Gastroesophageal sphincter (tissue), 4 donors: ENCODE measurements at regions not wholly inside any gene's neighbourhood (a gene's known extent, or its start where the extent isn't known, plus 50 kb on each side); places are given as distances from the start of the nearest gene placed in this dataset.
"Not testable (repeated sequence)": the region's sequence is repeated elsewhere in the genome, so short reads cannot be mapped to it uniquely, and the experiment has no call there.

Experiments
- ATAC-seq: fragments of 150-250 bp; one replicate; pipeline ENCODE4 v1.9.1; 2016; ENCODE audit warnings: mild to moderate bottlenecking, moderate library complexity
- H3K27ac ChIP-seq, 4 donors: fragments of 200-600 bp; sonication (generic) in 3 of 4; 1 replicate in 3 of 4; 2 replicates in 1 of 4; pipeline ENCODE4 v1.5.1; 2016 to 2019
- H3K27me3 ChIP-seq: fragments of 200-600 bp; sonication (generic); one replicate; pipeline ENCODE4 v1.5.1; 2019
- H3K36me3 ChIP-seq, 2 donors: fragments of 200-600 bp; sonication (generic); one replicate each; pipeline ENCODE4 v1.5.1; 2019; ENCODE audit warnings: control low read depth in 1 of 2
- H3K4me1 ChIP-seq, 3 donors: fragments of 200-600 bp; sonication (generic); 1 replicate in 2 of 3; 2 replicates in 1 of 3; pipeline ENCODE4 v1.5.1; 2016 to 2019; ENCODE audit warnings: control low read depth in 2 of 3
- H3K4me3 ChIP-seq, 2 donors: fragments of 200-600 bp; sonication (generic); one replicate each; pipeline ENCODE4 v1.5.1; 2019; ENCODE audit warnings: mild to moderate bottlenecking in 1 of 2, moderate library complexity in 1 of 2
- H3K9me3 ChIP-seq, 3 donors: fragments of 200-600 bp; sonication (generic); one replicate each; pipeline ENCODE4 v1.5.1; 2017 to 2019; ENCODE audit warnings: control low read depth in 2 of 3
- EP300 ChIP-seq: sonication (generic); formaldehyde crosslinking; IDR thresholded peaks from one replicate; pipeline ENCODE4 v1.6.1; 2017; ENCODE audit warnings: antibody characterized with exemption, mild to moderate bottlenecking
- POLR2A ChIP-seq, 2 donors: fragments of 450-650 bp; IDR thresholded peaks; one replicate each; pipeline ENCODE4 v1.6.1; 2017; ENCODE audit warnings: antibody characterized with exemption in 2 of 2, mild to moderate bottlenecking in 2 of 2, moderate library complexity in 1 of 2
- POLR2AphosphoS5 ChIP-seq: sonication (generic); formaldehyde crosslinking; IDR thresholded peaks from one replicate; pipeline ENCODE4 v1.6.1; 2017; ENCODE audit warnings: antibody characterized with exemption
- WGBS, 2 donors: methylation state at CpG; one replicate each; pipeline ENCODE4 v1.1.5; 2018; ENCODE audit warnings: low coverage in 1 of 2; 5-methylcytosine and 5-hydroxymethylcytosine counted together
- TF ChIP-seq, protein P1 (sequence below), 4 experiments: fragments of 200-600 bp in 2 of 4; fragments of 450-650 bp in 2 of 4; sonication (generic) in 1 of 4; IDR thresholded peaks; one replicate each; pipeline ENCODE4 v1.5.1; 2017 to 2019; ENCODE audit warnings: antibody characterized with exemption in 4 of 4, mild to moderate bottlenecking in 2 of 4, moderate library complexity in 2 of 4

DNA sequence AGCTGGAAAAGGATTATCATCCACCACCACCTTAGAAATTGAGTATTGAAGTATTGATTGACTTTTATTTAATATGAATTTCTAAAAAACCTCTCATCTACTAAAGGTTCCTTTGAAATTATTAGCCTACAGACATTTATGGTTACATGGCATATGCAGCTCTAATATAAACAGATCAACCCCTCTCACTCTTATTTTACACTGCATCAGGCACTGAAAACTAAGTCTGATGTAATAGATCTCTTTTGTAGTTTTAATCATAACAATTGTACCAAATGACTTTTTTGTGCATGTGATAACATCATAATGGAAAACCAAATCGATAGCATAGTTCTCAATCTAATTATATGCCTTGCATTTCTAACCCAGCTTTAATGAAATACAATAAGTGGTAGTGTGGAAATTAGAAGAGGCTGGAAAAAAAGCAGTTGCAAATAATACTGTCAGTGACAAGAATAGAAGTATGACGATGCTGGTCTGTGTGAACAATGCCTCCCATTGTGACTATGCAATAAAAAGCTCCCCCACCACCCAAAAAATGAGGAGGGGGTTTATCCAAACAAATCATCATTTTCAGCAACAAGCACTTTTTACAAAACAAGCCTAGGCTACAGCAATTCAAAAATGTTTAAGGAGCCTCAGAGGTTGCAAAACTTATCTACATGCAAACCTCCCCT lies 426.5 kb upstream of the NFIA start:
- 50 to 60% methylated on average over 1 to 2 of the region's 2 CpGs for WGBS, 2 donors

DNA sequence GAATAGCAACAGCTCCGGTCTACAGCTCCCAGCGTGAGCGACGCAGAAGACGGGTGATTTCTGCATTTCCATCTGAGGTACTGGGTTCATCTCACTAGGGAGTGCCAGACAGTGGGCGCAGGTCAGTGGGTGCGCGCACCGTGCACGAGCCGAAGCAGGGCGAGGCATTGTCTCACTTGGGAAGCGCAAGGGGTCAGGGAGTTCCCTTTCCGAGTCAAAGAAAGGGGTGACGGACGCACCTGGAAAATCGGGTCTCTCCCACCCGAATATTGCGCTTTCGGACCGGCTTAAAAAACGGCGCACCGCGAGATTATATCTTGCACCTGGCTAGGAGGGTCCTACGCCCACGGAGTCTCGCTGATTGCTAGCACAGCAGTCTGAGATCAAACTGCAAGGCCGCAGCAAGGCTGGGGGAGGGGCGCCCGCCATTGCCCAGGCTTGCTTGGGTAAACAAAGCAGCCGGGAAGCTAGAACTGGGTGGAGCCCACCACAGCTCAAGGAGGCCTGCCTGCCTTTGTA lies 442.3 kb upstream of the NFIA start:
- WGBS, 2 donors: 89 to 93% methylated on average over 15 to 18 of the region's 32 CpGs

More for the DNA sequence above, 426.5 kb upstream of the NFIA start:
- Histone ChIP-seq H3K36me3 (no peaks in the 10 kb centered on the region), H3K4me1 (no peaks in the 10 kb centered on the region), H3K27ac (no peak overlapping the region), H3K4me3 (no peak overlapping the region), H3K27me3 (no peaks in the 10 kb centered on the region), H3K9me3 (peaks cover 0 to 8% (median 0%) of the 10 kb centered on the region in 3 donors)
- TF ChIP-seq, protein P1, sequence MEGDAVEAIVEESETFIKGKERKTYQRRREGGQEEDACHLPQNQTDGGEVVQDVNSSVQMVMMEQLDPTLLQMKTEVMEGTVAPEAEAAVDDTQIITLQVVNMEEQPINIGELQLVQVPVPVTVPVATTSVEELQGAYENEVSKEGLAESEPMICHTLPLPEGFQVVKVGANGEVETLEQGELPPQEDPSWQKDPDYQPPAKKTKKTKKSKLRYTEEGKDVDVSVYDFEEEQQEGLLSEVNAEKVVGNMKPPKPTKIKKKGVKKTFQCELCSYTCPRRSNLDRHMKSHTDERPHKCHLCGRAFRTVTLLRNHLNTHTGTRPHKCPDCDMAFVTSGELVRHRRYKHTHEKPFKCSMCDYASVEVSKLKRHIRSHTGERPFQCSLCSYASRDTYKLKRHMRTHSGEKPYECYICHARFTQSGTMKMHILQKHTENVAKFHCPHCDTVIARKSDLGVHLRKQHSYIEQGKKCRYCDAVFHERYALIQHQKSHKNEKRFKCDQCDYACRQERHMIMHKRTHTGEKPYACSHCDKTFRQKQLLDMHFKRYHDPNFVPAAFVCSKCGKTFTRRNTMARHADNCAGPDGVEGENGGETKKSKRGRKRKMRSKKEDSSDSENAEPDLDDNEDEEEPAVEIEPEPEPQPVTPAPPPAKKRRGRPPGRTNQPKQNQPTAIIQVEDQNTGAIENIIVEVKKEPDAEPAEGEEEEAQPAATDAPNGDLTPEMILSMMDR (IDR thresholded peaks at IDR 0.05): no peak
- TF ChIP-seq POLR2AphosphoS5: no peak
- TF ChIP-seq EP300: no peak
- no peak for TF ChIP-seq POLR2A (IDR thresholded peaks at IDR 0.05)
- no peak for ATAC-seq

DNA sequence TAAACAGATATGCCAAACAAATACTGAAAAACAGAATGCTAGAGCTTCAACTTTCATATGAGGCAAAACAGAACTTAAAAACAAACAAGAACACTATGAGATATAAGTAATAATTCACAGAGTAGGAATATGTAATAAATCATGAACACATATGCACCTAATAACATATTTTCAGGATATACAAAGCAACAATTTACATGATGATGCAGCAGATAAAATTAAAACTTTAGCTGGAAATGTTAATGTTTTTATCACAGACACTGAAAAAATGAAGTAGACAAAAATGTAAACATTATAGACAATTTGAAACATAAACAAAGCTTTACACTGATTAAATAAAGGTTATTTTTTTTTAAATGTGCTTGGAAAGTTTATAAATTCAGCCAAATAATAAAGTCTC lies 443.1 kb upstream of the NFIA start:
- H3K9me3 ChIP-seq: no peaks in the 10 kb centered on the region
- H3K27ac ChIP-seq: no peak overlapping the region
- no peaks in the 10 kb centered on the region for H3K4me1 ChIP-seq
- no peaks in the 10 kb centered on the region for H3K36me3 ChIP-seq
- no peak overlapping the region for H3K4me3 ChIP-seq
- no peak for ATAC-seq
- TF ChIP-seq, protein P1 (IDR thresholded peaks at IDR 0.05): no peak
- no peak for TF ChIP-seq EP300
- no peak for TF ChIP-seq POLR2AphosphoS5
- no peak for TF ChIP-seq POLR2A (IDR thresholded peaks at IDR 0.05)
- H3K27me3 ChIP-seq: no peaks in the 10 kb centered on the region

More for the DNA sequence above, 442.3 kb upstream of the NFIA start:
- H3K4me1 ChIP-seq, H3K36me3 ChIP-seq, ATAC-seq, H3K27me3 ChIP-seq, H3K27ac ChIP-seq, H3K9me3 ChIP-seq, H3K4me3 ChIP-seq: not testable (repeated sequence)

DNA sequence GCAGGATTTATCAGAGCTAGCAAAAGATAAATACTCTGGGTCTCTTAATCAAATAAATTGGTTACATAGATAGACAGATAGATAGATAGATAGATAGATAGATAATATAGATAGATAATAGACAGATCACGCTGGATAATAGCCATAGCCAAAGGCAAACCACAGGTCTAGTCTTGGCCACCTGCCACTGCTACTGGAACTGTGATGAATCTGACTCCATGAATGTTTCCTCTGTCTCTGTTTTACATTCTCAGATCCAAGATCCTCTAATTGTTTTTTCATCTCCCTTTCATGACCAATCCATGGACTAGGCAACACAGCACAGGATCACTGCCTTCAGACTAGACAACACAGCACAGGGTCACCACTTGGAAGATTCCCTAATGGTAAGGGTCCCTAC lies 444.7 kb upstream of the NFIA start:
- WGBS, 2 donors: 38 to 83% methylated on average over 1 of the region's 1 CpG
- TF ChIP-seq POLR2AphosphoS5: no peak
- TF ChIP-seq EP300: no peak
- no peak for TF ChIP-seq POLR2A (IDR thresholded peaks at IDR 0.05)
- TF ChIP-seq, protein P1 (IDR thresholded peaks at IDR 0.05): no peak
- Histone ChIP-seq H3K4me3 (no peak overlapping the region), H3K9me3 (no peaks in the 10 kb centered on the region), H3K4me1 (no peaks in the 10 kb centered on the region), H3K27ac (no peak overlapping the region), H3K27me3 (no peaks in the 10 kb centered on the region), H3K36me3 (no peaks in the 10 kb centered on the region)
- ATAC-seq: no peak

DNA sequence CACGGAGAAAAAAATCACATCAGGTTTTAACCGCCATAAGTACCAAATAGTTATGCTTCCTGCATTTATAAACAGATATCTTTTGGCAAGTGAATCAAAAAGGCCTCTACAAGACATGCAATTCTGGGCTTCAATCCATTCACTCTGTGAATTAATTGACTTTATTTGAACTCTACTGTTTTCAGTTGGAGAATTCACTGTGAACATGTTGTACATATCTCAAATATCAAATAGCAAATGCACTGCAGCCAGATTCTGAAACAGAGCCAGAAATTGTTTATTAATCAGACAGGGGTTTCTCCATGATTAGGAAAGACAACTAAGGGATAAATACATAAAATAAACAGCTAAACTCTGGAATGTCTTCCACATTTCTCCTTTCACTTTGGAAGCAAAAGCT lies 445.4 kb upstream of the NFIA start:
- TF ChIP-seq, protein P1 (IDR thresholded peaks at IDR 0.05): no peak
- TF ChIP-seq POLR2AphosphoS5 (no peak), EP300 (no peak), POLR2A (IDR thresholded peaks at IDR 0.05) (no peak)
- no peak for ATAC-seq
- Histone ChIP-seq H3K36me3 (no peaks in the 10 kb centered on the region), H3K27ac (no peak overlapping the region), H3K4me3 (no peak overlapping the region), H3K4me1 (no peaks in the 10 kb centered on the region), H3K9me3 (no peaks in the 10 kb centered on the region), H3K27me3 (no peaks in the 10 kb centered on the region)
- 47 to 53% methylated on average over 2 of the region's 2 CpGs for WGBS, 2 donors
